SK-N-MC (cell line): ENCODE measurements at regions not wholly inside any gene's neighbourhood (a gene's known extent, or its start where the extent isn't known, plus 50 kb on each side); places are given as distances from the start of the nearest gene placed in this dataset.

ENCODE experiments used
- EZH2 ChIP-seq: fragments of 200-600 bp; sonication (generic); IDR thresholded peaks from one replicate; pipeline ENCODE4 v1.6.1; 2017; ENCODE audit warnings: antibody characterized with exemption
- FOXP2 ChIP-seq: optimal IDR thresholded peaks from 2 replicates; pipeline ENCODE3; 2011; ENCODE audit warnings: mild to moderate bottlenecking, moderate library complexity; ENCODE audit not compliant: insufficient read depth; ENCODE audit errors: extremely low read length, control extremely low read depth
- POLR2AphosphoS5 ChIP-seq: IDR thresholded peaks from 2 replicates; pipeline ENCODE4 v1.6.1; 2012; ENCODE audit warnings: mild to moderate bottlenecking, low read depth, low read length, borderline replicate concordance

DNA sequence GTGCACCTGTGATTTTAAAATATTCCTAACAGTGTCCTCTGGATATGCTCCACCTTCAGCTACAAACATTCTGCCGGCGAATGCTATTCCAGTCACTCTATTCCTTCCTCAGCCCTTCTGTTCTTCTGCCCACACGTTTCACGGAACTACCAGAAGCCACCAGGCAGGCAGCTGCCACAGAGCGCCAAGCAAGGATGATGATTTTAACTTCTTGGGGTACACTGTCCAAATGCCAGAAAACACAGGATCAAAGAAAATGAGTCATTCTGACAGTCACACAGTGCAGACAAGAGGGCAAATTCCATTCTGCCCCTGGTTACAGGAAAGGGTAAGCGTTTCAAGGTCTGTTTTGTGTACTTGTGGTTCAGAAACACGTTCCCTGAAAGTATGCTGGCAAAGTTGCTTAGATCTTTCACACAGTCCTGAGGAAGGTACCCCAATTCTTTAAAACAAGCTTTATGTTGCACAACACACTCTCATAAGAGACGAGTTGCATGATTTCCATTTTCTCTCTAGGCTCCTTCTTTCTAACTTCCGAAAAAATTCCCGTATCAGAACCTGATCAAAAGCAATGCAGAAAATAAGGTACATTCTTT, 508.3 kb upstream of the PKN2 start:
- TF ChIP-seq POLR2AphosphoS5 (no peak), EZH2 (no peak), FOXP2 (no peak)
